ENCODE measurements at regions not wholly inside any gene's neighbourhood (a gene's known extent, or its start where the extent isn't known, plus 50 kb on each side); places are given as distances from the start of the nearest gene placed in this dataset.

DNA sequence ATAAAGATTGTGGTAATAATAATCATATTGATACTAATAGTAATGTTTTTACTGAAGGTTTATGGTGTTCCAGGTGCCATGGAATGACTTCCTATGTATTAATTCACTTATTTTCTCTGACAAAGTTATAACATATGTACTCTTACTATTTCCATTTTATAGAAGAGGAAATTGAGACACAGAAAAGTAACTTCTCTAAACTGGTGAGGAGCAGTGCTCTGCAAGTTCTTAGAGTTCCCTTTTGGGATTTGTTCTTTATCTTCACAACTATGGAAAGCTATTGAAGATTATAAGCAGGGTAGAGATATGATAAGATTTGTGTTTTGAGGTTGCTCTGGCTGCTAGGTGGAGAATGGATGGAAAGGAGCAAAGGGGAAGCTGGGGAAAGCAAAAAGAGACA, 83.9 kb upstream of the OLFM4 start:
- TF ChIP-seq ZFX (IDR thresholded peaks at IDR 0.05; ENCODE audit: borderline replicate concordance), result no peak
- TF ChIP-seq, protein P1, sequence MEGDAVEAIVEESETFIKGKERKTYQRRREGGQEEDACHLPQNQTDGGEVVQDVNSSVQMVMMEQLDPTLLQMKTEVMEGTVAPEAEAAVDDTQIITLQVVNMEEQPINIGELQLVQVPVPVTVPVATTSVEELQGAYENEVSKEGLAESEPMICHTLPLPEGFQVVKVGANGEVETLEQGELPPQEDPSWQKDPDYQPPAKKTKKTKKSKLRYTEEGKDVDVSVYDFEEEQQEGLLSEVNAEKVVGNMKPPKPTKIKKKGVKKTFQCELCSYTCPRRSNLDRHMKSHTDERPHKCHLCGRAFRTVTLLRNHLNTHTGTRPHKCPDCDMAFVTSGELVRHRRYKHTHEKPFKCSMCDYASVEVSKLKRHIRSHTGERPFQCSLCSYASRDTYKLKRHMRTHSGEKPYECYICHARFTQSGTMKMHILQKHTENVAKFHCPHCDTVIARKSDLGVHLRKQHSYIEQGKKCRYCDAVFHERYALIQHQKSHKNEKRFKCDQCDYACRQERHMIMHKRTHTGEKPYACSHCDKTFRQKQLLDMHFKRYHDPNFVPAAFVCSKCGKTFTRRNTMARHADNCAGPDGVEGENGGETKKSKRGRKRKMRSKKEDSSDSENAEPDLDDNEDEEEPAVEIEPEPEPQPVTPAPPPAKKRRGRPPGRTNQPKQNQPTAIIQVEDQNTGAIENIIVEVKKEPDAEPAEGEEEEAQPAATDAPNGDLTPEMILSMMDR (IDR thresholded peaks at IDR 0.05), result no peak
- no peak overlapping the region for H3K27ac ChIP-seq

DNA sequence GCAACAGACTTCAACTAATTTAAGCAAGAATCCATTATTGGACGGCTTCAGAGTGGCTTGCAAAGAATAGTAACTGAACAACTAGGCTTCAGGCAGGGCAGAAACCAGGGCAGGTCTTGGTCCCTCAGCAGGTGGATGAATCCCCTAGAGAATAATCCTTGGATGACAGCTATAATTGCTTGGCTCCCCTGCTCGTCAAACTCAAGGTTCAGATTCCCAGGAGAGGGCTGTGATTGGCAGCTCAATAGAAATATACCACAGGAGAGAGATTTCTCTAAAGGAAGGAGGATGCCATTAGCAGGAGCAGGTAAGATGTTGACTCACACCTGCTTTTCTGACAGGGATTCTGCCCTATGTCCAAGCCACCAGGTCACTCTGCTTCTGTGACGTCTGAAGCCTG, 89.6 kb upstream of the PCDH8 start:
- no peak overlapping the region for H3K27ac ChIP-seq
- TF ChIP-seq, protein P1 (IDR thresholded peaks at IDR 0.05), result no peak
- no peak for TF ChIP-seq ZFX (IDR thresholded peaks at IDR 0.05; ENCODE audit: borderline replicate concordance)

DNA sequence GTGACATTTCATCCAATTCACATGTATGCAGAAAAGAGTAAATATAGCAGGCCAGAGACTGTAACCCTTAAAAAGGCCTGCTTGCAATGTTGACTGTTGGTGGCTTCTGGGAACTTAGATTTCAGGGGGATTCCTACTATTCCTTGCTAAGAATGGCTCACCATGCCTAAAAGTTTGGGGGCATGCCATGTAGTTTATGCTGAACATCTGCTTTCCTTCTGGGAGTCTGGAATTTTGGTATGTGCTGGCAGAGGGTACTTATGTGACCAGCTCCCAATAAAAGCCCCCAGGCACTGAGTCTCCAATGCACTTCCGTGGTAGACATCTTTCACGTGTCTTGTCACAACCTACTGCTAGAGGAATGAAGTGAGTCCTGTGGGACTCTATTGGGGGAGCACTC, 88.4 kb upstream of the PCDH8 start:
- no peak overlapping the region for H3K27ac ChIP-seq
- TF ChIP-seq ZFX (IDR thresholded peaks at IDR 0.05; ENCODE audit: borderline replicate concordance), result no peak
- TF ChIP-seq, protein P1 (IDR thresholded peaks at IDR 0.05), result no peak

DNA sequence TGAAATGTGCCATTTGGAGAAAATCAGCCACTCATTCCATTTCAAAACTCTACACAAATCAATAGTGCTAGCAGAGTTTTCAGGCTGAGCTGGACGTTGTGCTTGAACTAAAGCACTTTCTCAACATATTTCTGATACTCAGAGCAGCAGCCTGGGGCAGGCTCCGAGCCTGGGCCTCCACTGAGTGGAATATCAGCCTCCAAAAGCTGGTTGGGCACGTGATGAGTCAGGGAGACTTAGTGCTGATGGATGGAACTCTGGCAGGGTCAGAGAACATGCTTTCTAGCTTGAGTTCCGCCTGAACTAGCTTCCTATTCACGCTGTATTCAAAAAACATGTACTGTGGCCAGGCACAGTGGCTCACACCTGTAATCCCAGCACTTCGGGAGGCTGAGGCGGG, 85.8 kb upstream of the PCDH8 start:
- TF ChIP-seq, protein P1 (IDR thresholded peaks at IDR 0.05), result no peak
- no peak for TF ChIP-seq ZFX (IDR thresholded peaks at IDR 0.05; ENCODE audit: borderline replicate concordance)
- H3K27ac ChIP-seq, result no peak overlapping the region

DNA sequence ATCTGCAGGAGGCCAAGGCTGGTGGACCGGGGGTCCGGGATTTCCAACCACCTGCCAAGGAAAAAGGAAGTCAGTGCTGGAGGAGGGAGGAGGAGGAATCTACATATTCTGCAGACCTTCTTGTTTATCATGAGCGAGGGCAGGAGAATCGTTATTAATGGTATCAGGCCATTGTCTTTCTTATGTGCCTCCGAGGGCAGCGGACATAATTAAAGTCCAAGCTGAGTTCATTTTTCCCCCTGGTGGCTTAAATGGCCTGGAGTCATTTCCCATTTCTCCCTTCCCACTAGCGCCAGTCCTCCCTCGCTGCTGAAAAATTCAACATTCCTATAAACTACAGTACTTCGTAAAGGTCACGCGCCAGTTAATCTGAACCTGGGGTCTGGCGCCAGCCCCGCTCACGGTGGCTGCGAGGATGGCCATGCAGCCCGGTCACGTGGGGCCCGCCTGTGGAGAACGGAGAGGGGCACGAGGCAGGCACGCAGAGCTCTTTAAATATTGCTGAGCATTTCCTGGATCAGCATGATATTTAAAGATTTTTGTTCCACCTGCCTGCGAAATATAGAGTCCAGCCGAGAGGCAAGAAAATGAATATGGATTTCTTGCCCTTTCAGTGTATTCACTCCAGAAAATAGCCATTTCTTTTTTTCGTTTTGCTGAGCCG, 85.2 kb upstream of the PCDH8 start:
- TF ChIP-seq, protein P1 (IDR thresholded peaks at IDR 0.05), result no peak
- no peak for TF ChIP-seq ZFX (IDR thresholded peaks at IDR 0.05; ENCODE audit: borderline replicate concordance)

DNA sequence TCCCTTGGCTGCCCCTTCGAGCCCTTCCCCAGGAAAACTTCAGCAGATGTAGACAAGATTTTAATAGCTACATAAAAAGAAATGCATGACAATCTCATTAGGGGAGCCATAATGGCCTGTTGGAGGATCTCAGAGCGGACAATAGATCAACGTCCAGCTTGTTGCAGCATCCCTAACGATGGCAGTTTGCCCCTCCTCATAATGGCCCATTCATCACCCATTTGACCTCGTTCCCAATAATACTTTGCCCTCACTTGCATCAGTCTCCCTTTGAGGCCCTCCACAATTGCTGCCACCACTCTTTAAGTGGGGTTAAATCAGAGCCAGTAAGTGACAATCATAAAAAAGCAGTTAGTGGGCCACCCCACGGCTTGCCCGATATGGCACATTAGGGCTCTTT, 84.7 kb upstream of the PCDH8 start:
- H3K27ac ChIP-seq, result no peak overlapping the region
- TF ChIP-seq, protein P1 (IDR thresholded peaks at IDR 0.05), result no peak
- TF ChIP-seq ZFX (IDR thresholded peaks at IDR 0.05; ENCODE audit: borderline replicate concordance), result no peak

More for the DNA sequence above, 85.2 kb upstream of the PCDH8 start:
- no peak overlapping the region for H3K27ac ChIP-seq

DNA sequence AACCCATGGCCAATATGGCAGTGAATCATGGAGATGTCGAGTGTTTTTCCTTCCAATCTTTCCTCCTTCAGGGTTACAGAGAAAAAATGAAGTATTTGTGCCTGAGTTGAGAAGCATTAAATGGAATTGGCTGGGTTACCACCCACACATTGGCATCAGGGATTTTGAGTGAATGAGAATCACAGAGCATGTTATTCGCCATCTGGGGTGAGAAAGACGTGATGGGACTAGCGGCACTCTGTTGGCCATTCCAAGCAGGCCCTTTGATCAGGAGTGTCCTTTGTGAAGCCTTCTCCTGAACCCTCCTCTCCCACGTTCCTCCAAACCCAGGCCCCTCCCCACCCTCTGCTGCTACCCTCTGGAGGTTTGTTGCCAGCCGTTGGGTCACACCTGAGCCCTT, 84.2 kb upstream of the PCDH8 start:
- H3K27ac ChIP-seq, result no peak overlapping the region
- no peak for TF ChIP-seq ZFX (IDR thresholded peaks at IDR 0.05; ENCODE audit: borderline replicate concordance)
- TF ChIP-seq, protein P1 (IDR thresholded peaks at IDR 0.05), result no peak

Measured in 22Rv1 (cell line).